WTC11 (cell line): ENCODE measurements at regions not wholly inside any gene's neighbourhood (a gene's known extent, or its start where the extent isn't known, plus 50 kb on each side); places are given as distances from the start of the nearest gene placed in this dataset.

Experiments used
- ATAC-seq: fragments of 200-7000 bp; cut with Tn5 transposase; 2 replicates; pipeline ENCODE4 v1.10.0; 2021; ENCODE audit warnings: mild to moderate bottlenecking, moderate library complexity
- CTCF ChIA-PET: fragments of 300-600 bp; sonication (Branson Sonifier 250); formaldehyde crosslinking; loops from one replicate; lab custom pipeline; 2021; ENCODE audit warnings: antibody characterized with exemption; lab: Charles Lee
- POLR2A ChIA-PET: fragments of 350-600 bp; sonication (Branson Sonifier 250); formaldehyde crosslinking; loops from one replicate; lab custom pipeline; 2021; ENCODE audit warnings: antibody characterized with exemption; lab: Charles Lee
- DNase-seq: peaks from one replicate; pipeline ENCODE4 v3.0.0; 2021; ENCODE audit warnings: low spot score
- H3K27ac Mint-ChIP-seq: 2 replicates; pipeline ENCODE4 v1.8.0; 2021; ENCODE audit warnings: mixed read lengths
- H3K27me3 Mint-ChIP-seq: 2 replicates; pipeline ENCODE4 v1.8.0; 2021; ENCODE audit warnings: low read depth, mild to moderate bottlenecking, moderate library complexity, mixed read lengths
- H3K36me3 Mint-ChIP-seq: 2 replicates; pipeline ENCODE4 v1.8.0; 2021; ENCODE audit warnings: mixed read lengths
- H3K4me1 Mint-ChIP-seq: 2 replicates; pipeline ENCODE4 v1.8.0; 2022; ENCODE audit warnings: mixed read lengths
- H3K4me3 Mint-ChIP-seq: 2 replicates; pipeline ENCODE4 v1.8.0; 2021; ENCODE audit warnings: mild to moderate bottlenecking, moderate library complexity, mixed read lengths
- H3K9me3 Mint-ChIP-seq: 2 replicates; pipeline ENCODE4 v1.8.0; 2021; ENCODE audit warnings: mixed read lengths
- ARID4B ChIP-seq: sonication (generic); formaldehyde crosslinking; IDR thresholded peaks from 2 replicates; pipeline ENCODE4 v1.8.0; 2023; ENCODE audit warnings: missing genetic modification reagents, mild to moderate bottlenecking, borderline replicate concordance
- ATF3 ChIP-seq: sonication (generic); formaldehyde crosslinking; conservative IDR thresholded peaks from 2 replicates; pipeline ENCODE4 v1.8.1; 2022; ENCODE audit warnings: mild to moderate bottlenecking, missing genetic modification reagents
- E2F1 ChIP-seq: sonication (generic); formaldehyde crosslinking; IDR thresholded peaks from 2 replicates; pipeline ENCODE4 v1.8.0; 2022; ENCODE audit warnings: mild to moderate bottlenecking, missing genetic modification reagents
- FOXJ3 ChIP-seq: sonication (generic); formaldehyde crosslinking; IDR thresholded peaks from 2 replicates; pipeline ENCODE4 v1.9.0; 2021; ENCODE audit warnings: missing genetic modification reagents, mild to moderate bottlenecking, borderline replicate concordance
- IRF2 ChIP-seq: sonication (generic); formaldehyde crosslinking; IDR thresholded peaks from 2 replicates; pipeline ENCODE4 v1.8.0; 2022; ENCODE audit warnings: low read depth, missing genetic modification reagents, borderline replicate concordance
- MLX ChIP-seq: sonication (generic); formaldehyde crosslinking; IDR thresholded peaks from 2 replicates; pipeline ENCODE4 v1.8.1; 2023; ENCODE audit warnings: mild to moderate bottlenecking, missing genetic modification reagents, moderate library complexity
- NR3C1 ChIP-seq: sonication (generic); formaldehyde crosslinking; conservative IDR thresholded peaks from 2 replicates; pipeline ENCODE4 v1.8.1; 2023; ENCODE audit warnings: low read depth, mild to moderate bottlenecking, missing genetic modification reagents
- SOX15 ChIP-seq: fragments of 250-450 bp; sonication (Bioruptor Pico); IDR thresholded peaks from 2 replicates; pipeline ENCODE4 v1.9.0; 2021; ENCODE audit warnings: mild to moderate bottlenecking
- STAT6 ChIP-seq: sonication (generic); formaldehyde crosslinking; conservative IDR thresholded peaks from 2 replicates; pipeline ENCODE4 v1.8.1; 2023; ENCODE audit warnings: mild to moderate bottlenecking, low read depth, missing genetic modification reagents, moderate library complexity
- TP53 ChIP-seq: sonication (generic); formaldehyde crosslinking; IDR thresholded peaks from 2 replicates; pipeline ENCODE4 v1.8.1; 2023; ENCODE audit warnings: mild to moderate bottlenecking, missing genetic modification reagents
- ZNF121 ChIP-seq: sonication (generic); formaldehyde crosslinking; IDR thresholded peaks from 2 replicates; pipeline ENCODE4 v1.8.0; 2023; ENCODE audit warnings: missing genetic modification reagents
- ZNF138 ChIP-seq: sonication (generic); formaldehyde crosslinking; conservative IDR thresholded peaks from 2 replicates; pipeline ENCODE4 v1.8.1; 2022; ENCODE audit warnings: mild to moderate bottlenecking, moderate library complexity, missing genetic modification reagents

DNA sequence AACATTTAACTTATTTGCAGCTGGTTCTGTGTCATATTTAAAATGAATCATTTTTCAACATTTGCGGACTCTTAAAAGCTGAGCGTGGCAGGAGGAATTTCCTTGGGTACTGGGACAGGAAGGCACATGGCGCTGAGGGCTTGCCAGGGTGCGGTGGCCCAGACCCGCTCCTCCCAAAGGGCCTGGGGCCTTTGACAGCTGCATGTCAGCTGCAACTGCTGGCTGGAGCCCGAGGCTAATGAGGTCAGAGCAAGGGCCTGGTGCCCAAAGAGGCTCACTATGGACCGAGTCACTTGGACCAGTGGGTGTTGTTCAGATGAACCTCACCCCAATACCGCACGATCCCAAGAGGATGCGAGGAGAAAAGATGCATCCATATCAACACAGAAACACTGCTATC, 326.9 kb downstream of the CTTN start (continued):
- TF ChIP-seq SOX15: no peak
- TF ChIP-seq ARID4B (CRISPR knock-in tag): no peak
- no peak for TF ChIP-seq MLX (CRISPR knock-in tag)
- no peak for TF ChIP-seq NR3C1 (CRISPR knock-in tag)
- TF ChIP-seq STAT6 (CRISPR knock-in tag): no peak
- no peak for TF ChIP-seq ZNF121

GRCh38 chr11:70725739-70726138, 327.4 kb downstream of the CTTN start:
- Mint-ChIP-seq H3K36me3 (peaks cover 5% of the 10 kb centered on the region; the same call in 1 of the 2 replicates), H3K27me3 (no peaks in the 10 kb centered on the region; the same call in 1 of the 2 replicates)
- POLR2A ChIA-PET: no interaction called here
- DNase-seq: no peak
- TF ChIP-seq ZNF138 (CRISPR knock-in tag): no peak
- TF ChIP-seq SOX15: no peak
- no peak for TF ChIP-seq ATF3 (CRISPR knock-in tag)
- TF ChIP-seq TP53 (CRISPR knock-in tag): no peak
- no peak for TF ChIP-seq IRF2
- TF ChIP-seq E2F1 (CRISPR knock-in tag): no peak
- TF ChIP-seq, all 79 proteins: peak for 0
- CTCF ChIA-PET: interaction anchor here (0.7 to 2.0 kb wide), 4 partner anchors 10 to 157 kb away, joined by 4 to 7 read pairs (median 5); no protein-coding TSS in a partner anchor
- Mint-ChIP-seq H3K9me3 (peaks cover 7% of the 10 kb centered on the region), H3K4me1 (peaks cover 12% of the 10 kb centered on the region), H3K27ac (no peak overlapping the region), H3K4me3 (no peak overlapping the region)
- no peak for ATAC-seq

DNA sequence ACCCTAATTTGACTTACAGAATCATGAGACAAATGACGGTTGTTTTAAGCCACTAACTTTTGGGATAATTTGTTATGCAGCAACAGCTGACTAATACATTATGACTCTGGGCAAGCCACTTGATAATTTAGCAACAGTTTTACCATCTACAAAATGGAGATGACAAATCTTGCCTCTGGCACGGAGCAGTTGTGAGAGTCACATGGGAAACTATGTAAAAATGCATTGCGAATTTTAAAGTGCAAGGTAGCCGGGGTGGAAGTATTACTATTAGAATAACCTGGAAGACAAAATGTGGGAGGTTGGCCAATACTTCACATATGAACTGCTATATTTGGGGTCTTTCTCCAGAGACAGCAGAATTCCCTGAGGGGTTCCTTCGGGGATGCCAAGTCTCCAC, 328.7 kb downstream of the CTTN start:
- H3K4me1 Mint-ChIP-seq: peaks cover 12% of the 10 kb centered on the region
- no peak for TF ChIP-seq FOXJ3
- H3K27ac Mint-ChIP-seq: no peak overlapping the region
- H3K27me3 Mint-ChIP-seq: no peaks in the 10 kb centered on the region; the same call in 1 of the 2 replicates
- peaks cover 7% of the 10 kb centered on the region for H3K9me3 Mint-ChIP-seq
- ChIA-PET CTCF (interaction anchor here (1.4 to 2.0 kb wide), 2 partner anchors 14 to 15 kb away, joined by 5 to 7 read pairs; no protein-coding TSS in a partner anchor), POLR2A (no interaction called here)
- H3K4me3 Mint-ChIP-seq: no peak overlapping the region
- ATAC-seq (no peak), DNase-seq (no peak)
- peaks cover 5% of the 10 kb centered on the region; the same call in 1 of the 2 replicates for H3K36me3 Mint-ChIP-seq
